Activated T-helper 1 cell treated with anti-CD3 and anti-CD28 coated beads, Interleukin-12 subunit alpha, Interleukin-12 subunit beta, Interleukin-2, Interleukin-4 antibody, amounts not matched to agents 30 ng/mL and 10 ng/mL and 1 ng/mL, durations not matched to agents 14 hours and 24 hours and 36 hours (primary cell): ENCODE measurements at regions not wholly inside any gene's neighbourhood (a gene's known extent, or its start where the extent isn't known, plus 50 kb on each side); places are given as distances from the start of the nearest gene placed in this dataset.

Experiments used
- DNase-seq: peaks from one replicate; pipeline ENCODE4 v3.0.0; 2021; ENCODE audit warnings: low spot score
- H3K27ac Mint-ChIP-seq: one replicate; pipeline ENCODE4 v1.8.0; 2021; ENCODE audit warnings: mild to moderate bottlenecking, mixed read lengths
- H3K27me3 Mint-ChIP-seq: one replicate; pipeline ENCODE4 v1.8.0; 2022; ENCODE audit warnings: mild to moderate bottlenecking, moderate library complexity, mixed read lengths; ENCODE audit not compliant: insufficient read depth
- H3K36me3 Mint-ChIP-seq: one replicate; pipeline ENCODE4 v1.8.0; 2021; ENCODE audit warnings: low read depth, mixed read lengths
- H3K4me1 Mint-ChIP-seq: one replicate; pipeline ENCODE4 v1.8.0; 2021; ENCODE audit warnings: low read depth, mixed read lengths
- H3K4me3 Mint-ChIP-seq: one replicate; pipeline ENCODE4 v1.8.0; 2021; ENCODE audit warnings: mild to moderate bottlenecking, moderate library complexity, mixed read lengths
- H3K9me3 Mint-ChIP-seq: one replicate; pipeline ENCODE4 v1.8.0; 2021; ENCODE audit warnings: mixed read lengths
- intact Hi-C: fragments of 100-400 bp; cut with micrococcal nuclease; formaldehyde crosslinking; loops from one replicate; pipeline ENCODE4 v1.15.1; 2024

- Mint-ChIP-seq H3K9me3 (no peaks in the 10 kb centered on the region), H3K4me1 (no peaks in the 10 kb centered on the region), H3K36me3 (no peaks in the 10 kb centered on the region), H3K27ac (no peak overlapping the region), H3K27me3 (no peaks in the 10 kb centered on the region), H3K4me3 (no peak overlapping the region)
- intact Hi-C loops: no loop called here
- no peak for DNase-seq
Observed at GRCh38 chr10:128981881-128982615, 485.0 kb upstream of the MGMT start.

GRCh38 chr10:128982616-128982915, 484.5 kb upstream of the MGMT start:
- Mint-ChIP-seq H3K27ac (no peak overlapping the region), H3K4me1 (no peaks in the 10 kb centered on the region), H3K27me3 (no peaks in the 10 kb centered on the region), H3K9me3 (no peaks in the 10 kb centered on the region), H3K4me3 (no peak overlapping the region), H3K36me3 (no peaks in the 10 kb centered on the region)
- no peak for DNase-seq
- intact Hi-C loops: no loop called here

GRCh38 chr10:128985036-128985435, 482.0 kb upstream of the MGMT start:
- Mint-ChIP-seq H3K27me3 (no peaks in the 10 kb centered on the region), H3K9me3 (no peaks in the 10 kb centered on the region), H3K27ac (no peak overlapping the region), H3K4me3 (no peak overlapping the region), H3K36me3 (no peaks in the 10 kb centered on the region), H3K4me1 (no peaks in the 10 kb centered on the region)
- intact Hi-C loops: no loop called here
- DNase-seq: no peak

- H3K27ac Mint-ChIP-seq: no peak overlapping the region
- H3K36me3 Mint-ChIP-seq: no peaks in the 10 kb centered on the region
- H3K9me3 Mint-ChIP-seq: no peaks in the 10 kb centered on the region
- H3K27me3 Mint-ChIP-seq: no peaks in the 10 kb centered on the region
- no peak overlapping the region for H3K4me3 Mint-ChIP-seq
- DNase-seq: no peak
- intact Hi-C loops: no loop called here
- no peaks in the 10 kb centered on the region for H3K4me1 Mint-ChIP-seq
Observed at GRCh38 chr10:128990986-128991385, 476.1 kb upstream of the MGMT start.

GRCh38 chr10:128992770-128993169, 474.3 kb upstream of the MGMT start:
- Mint-ChIP-seq H3K4me3 (no peak overlapping the region), H3K27ac (no peak overlapping the region)

GRCh38 chr10:128993443-128993842, 473.6 kb upstream of the MGMT start:
- Mint-ChIP-seq H3K4me1 (no peaks in the 10 kb centered on the region), H3K9me3 (no peaks in the 10 kb centered on the region), H3K4me3 (no peak overlapping the region), H3K27me3 (no peaks in the 10 kb centered on the region), H3K36me3 (no peaks in the 10 kb centered on the region), H3K27ac (no peak overlapping the region)
- DNase-seq: no peak
- intact Hi-C loops: no loop called here

More at GRCh38 chr10:128992770-128993169, 474.3 kb upstream of the MGMT start:
- Mint-ChIP-seq H3K4me1 (no peaks in the 10 kb centered on the region), H3K27me3 (no peaks in the 10 kb centered on the region), H3K9me3 (no peaks in the 10 kb centered on the region), H3K36me3 (no peaks in the 10 kb centered on the region)
- intact Hi-C loops: no loop called here
- DNase-seq: no peak

- intact Hi-C loops: no loop called here
- Mint-ChIP-seq H3K4me1 (no peaks in the 10 kb centered on the region), H3K4me3 (no peak overlapping the region), H3K27ac (no peak overlapping the region), H3K9me3 (no peaks in the 10 kb centered on the region), H3K27me3 (no peaks in the 10 kb centered on the region), H3K36me3 (no peaks in the 10 kb centered on the region)
- DNase-seq: no peak
Observed at GRCh38 chr10:128993911-128994538, 473.0 kb upstream of the MGMT start.

- no peaks in the 10 kb centered on the region for H3K4me1 Mint-ChIP-seq
- H3K4me3 Mint-ChIP-seq: no peak overlapping the region
- no peaks in the 10 kb centered on the region for H3K27me3 Mint-ChIP-seq
- no peak for DNase-seq
- intact Hi-C loops: no loop called here
- H3K27ac Mint-ChIP-seq: no peak overlapping the region
- no peaks in the 10 kb centered on the region for H3K9me3 Mint-ChIP-seq
- no peaks in the 10 kb centered on the region for H3K36me3 Mint-ChIP-seq
Observed at GRCh38 chr10:128994598-128995143, 472.4 kb upstream of the MGMT start.

GRCh38 chr10:128995676-128996075, 471.4 kb upstream of the MGMT start:
- no peak for DNase-seq
- Mint-ChIP-seq H3K4me3 (no peak overlapping the region), H3K27ac (no peak overlapping the region), H3K9me3 (no peaks in the 10 kb centered on the region), H3K4me1 (no peaks in the 10 kb centered on the region), H3K27me3 (no peaks in the 10 kb centered on the region), H3K36me3 (no peaks in the 10 kb centered on the region)
- intact Hi-C loops: no loop called here

- no peak for DNase-seq
- no peaks in the 10 kb centered on the region for H3K9me3 Mint-ChIP-seq
- no peak overlapping the region for H3K4me3 Mint-ChIP-seq
- H3K27me3 Mint-ChIP-seq: no peaks in the 10 kb centered on the region
- no peaks in the 10 kb centered on the region for H3K4me1 Mint-ChIP-seq
- no peaks in the 10 kb centered on the region for H3K36me3 Mint-ChIP-seq
- intact Hi-C loops: no loop called here
- H3K27ac Mint-ChIP-seq: no peak overlapping the region
Observed at GRCh38 chr10:128996092-128996491, 470.9 kb upstream of the MGMT start.

- intact Hi-C loops: no loop called here
- no peaks in the 10 kb centered on the region for H3K36me3 Mint-ChIP-seq
- H3K9me3 Mint-ChIP-seq: no peaks in the 10 kb centered on the region
- no peak for DNase-seq
- no peaks in the 10 kb centered on the region for H3K27me3 Mint-ChIP-seq
- H3K4me3 Mint-ChIP-seq: no peak overlapping the region
- H3K4me1 Mint-ChIP-seq: no peaks in the 10 kb centered on the region
- no peak overlapping the region for H3K27ac Mint-ChIP-seq
Observed at GRCh38 chr10:128998101-128998805, 468.8 kb upstream of the MGMT start.

- H3K27me3 Mint-ChIP-seq: peaks cover 4% of the 10 kb centered on the region
- no peak overlapping the region for H3K4me3 Mint-ChIP-seq
- H3K27ac Mint-ChIP-seq: no peak overlapping the region
- intact Hi-C loops: no loop called here
- no peaks in the 10 kb centered on the region for H3K36me3 Mint-ChIP-seq
- H3K4me1 Mint-ChIP-seq: no peaks in the 10 kb centered on the region
- H3K9me3 Mint-ChIP-seq: no peaks in the 10 kb centered on the region
- no peak for DNase-seq
Observed at GRCh38 chr10:129004398-129004797, 462.6 kb upstream of the MGMT start.

GRCh38 chr10:129005080-129005479, 462.0 kb upstream of the MGMT start:
- H3K9me3 Mint-ChIP-seq: no peaks in the 10 kb centered on the region
- no peak overlapping the region for H3K27ac Mint-ChIP-seq
- H3K4me3 Mint-ChIP-seq: no peak overlapping the region
- peaks cover 4% of the 10 kb centered on the region for H3K27me3 Mint-ChIP-seq
- no peaks in the 10 kb centered on the region for H3K4me1 Mint-ChIP-seq
- no peaks in the 10 kb centered on the region for H3K36me3 Mint-ChIP-seq
- intact Hi-C loops: no loop called here
- DNase-seq: no peak
